ENCODE measurements at regions not wholly inside any gene's neighbourhood (a gene's known extent, or its start where the extent isn't known, plus 50 kb on each side); places are given as distances from the start of the nearest gene placed in this dataset.

- TF ChIP-seq CTCF (IDR thresholded peaks at IDR 0.05; ENCODE audit: borderline replicate concordance, extremely low read depth, low read length, poor library complexity, severe bottlenecking) (peak; percentile 58), EZH2 (IDR thresholded peaks at IDR 0.05; ENCODE audit: borderline replicate concordance, low read depth, low read length, severe bottlenecking) (no peak)
These were observed 67.3 kb upstream of the UPP2 start for GRCh38 chr2:158034198-158034866.

Measured in DND-41 (cell line).